ENCODE measurements at regions not wholly inside any gene's neighbourhood (a gene's known extent, or its start where the extent isn't known, plus 50 kb on each side); places are given as distances from the start of the nearest gene placed in this dataset.

- no peak for DNase-seq (ENCODE audit: low spot score)
- no peak for TF ChIP-seq CTCF (IDR thresholded peaks at IDR 0.05; ENCODE audit: unreplicated experiment)
- Mint-ChIP-seq H3K4me1 (ENCODE audit: unreplicated experiment) (no peaks in the 10 kb centered on the region), H3K9me3 (ENCODE audit: unreplicated experiment) (no peaks in the 10 kb centered on the region), H3K4me3 (ENCODE audit: unreplicated experiment) (no peak overlapping the region), H3K36me3 (ENCODE audit: low read depth, unreplicated experiment) (no peaks in the 10 kb centered on the region), H3K27ac (ENCODE audit: unreplicated experiment) (no peak overlapping the region), H3K27me3 (ENCODE audit: unreplicated experiment) (peaks cover 1% of the 10 kb centered on the region)
These were observed 641.9 kb upstream of the REG3G start for GRCh38 chr2:78383576-78383975.

- Mint-ChIP-seq H3K27ac (ENCODE audit: unreplicated experiment) (no peak overlapping the region), H3K9me3 (ENCODE audit: unreplicated experiment) (no peaks in the 10 kb centered on the region), H3K4me3 (ENCODE audit: unreplicated experiment) (no peak overlapping the region), H3K27me3 (ENCODE audit: unreplicated experiment) (no peaks in the 10 kb centered on the region), H3K36me3 (ENCODE audit: low read depth, unreplicated experiment) (no peaks in the 10 kb centered on the region), H3K4me1 (ENCODE audit: unreplicated experiment) (no peaks in the 10 kb centered on the region)
- DNase-seq (ENCODE audit: low spot score): no peak
- TF ChIP-seq CTCF (IDR thresholded peaks at IDR 0.05; ENCODE audit: unreplicated experiment): no peak
These were observed 628.3 kb upstream of the REG3G start for GRCh38 chr2:78397198-78397597.

- Mint-ChIP-seq H3K4me3 (ENCODE audit: unreplicated experiment) (no peak overlapping the region), H3K4me1 (ENCODE audit: unreplicated experiment) (no peaks in the 10 kb centered on the region), H3K36me3 (ENCODE audit: low read depth, unreplicated experiment) (no peaks in the 10 kb centered on the region), H3K9me3 (ENCODE audit: unreplicated experiment) (no peaks in the 10 kb centered on the region), H3K27ac (ENCODE audit: unreplicated experiment) (no peak overlapping the region), H3K27me3 (ENCODE audit: unreplicated experiment) (no peaks in the 10 kb centered on the region)
- DNase-seq (ENCODE audit: low spot score): no peak
- TF ChIP-seq CTCF (IDR thresholded peaks at IDR 0.05; ENCODE audit: unreplicated experiment): no peak
These were observed 617.3 kb upstream of the REG3G start for GRCh38 chr2:78407960-78408794.

GRCh38 chr2:78408795-78409118, 616.7 kb upstream of the REG3G start:
- H3K9me3 Mint-ChIP-seq (ENCODE audit: unreplicated experiment): no peaks in the 10 kb centered on the region
- no peak for TF ChIP-seq CTCF (IDR thresholded peaks at IDR 0.05; ENCODE audit: unreplicated experiment)
- no peaks in the 10 kb centered on the region for H3K4me1 Mint-ChIP-seq (ENCODE audit: unreplicated experiment)
- no peak for DNase-seq (ENCODE audit: low spot score)
- no peaks in the 10 kb centered on the region for H3K27me3 Mint-ChIP-seq (ENCODE audit: unreplicated experiment)
- H3K4me3 Mint-ChIP-seq (ENCODE audit: unreplicated experiment): no peak overlapping the region
- H3K27ac Mint-ChIP-seq (ENCODE audit: unreplicated experiment): no peak overlapping the region
- no peaks in the 10 kb centered on the region for H3K36me3 Mint-ChIP-seq (ENCODE audit: low read depth, unreplicated experiment)

GRCh38 chr2:78411303-78411702, 614.2 kb upstream of the REG3G start:
- no peak overlapping the region for H3K4me3 Mint-ChIP-seq (ENCODE audit: unreplicated experiment)

More at GRCh38 chr2:78411303-78411702, 614.2 kb upstream of the REG3G start:
- no peak for TF ChIP-seq CTCF (IDR thresholded peaks at IDR 0.05; ENCODE audit: unreplicated experiment)
- DNase-seq (ENCODE audit: low spot score): no peak
- H3K36me3 Mint-ChIP-seq (ENCODE audit: low read depth, unreplicated experiment): no peaks in the 10 kb centered on the region
- H3K27me3 Mint-ChIP-seq (ENCODE audit: unreplicated experiment): no peaks in the 10 kb centered on the region
- no peak overlapping the region for H3K27ac Mint-ChIP-seq (ENCODE audit: unreplicated experiment)
- no peaks in the 10 kb centered on the region for H3K9me3 Mint-ChIP-seq (ENCODE audit: unreplicated experiment)
- no peaks in the 10 kb centered on the region for H3K4me1 Mint-ChIP-seq (ENCODE audit: unreplicated experiment)

Data from endothelial cell (in vitro differentiated cells).